ENCODE measurements at regions not wholly inside any gene's neighbourhood (a gene's known extent, or its start where the extent isn't known, plus 50 kb on each side); places are given as distances from the start of the nearest gene placed in this dataset.

GRCh38 chr2:220697011-220697410 lies 875.1 kb downstream of the EPHA4 start:
- in situ Hi-C loops (cut with HindIII; ENCODE audit: low sequenced_read_pairs): loop anchor here (25.0 kb wide), 1 partner anchor 960 kb away; no protein-coding TSS in a partner anchor
- H3K4me3 ChIP-seq (ENCODE audit: low read depth, low read length): no peak overlapping the region
- TF ChIP-seq CTCF (IDR thresholded peaks at IDR 0.05; ENCODE audit: low read depth, low read length, missing control alignments): no peak
- no peak for DNase-seq (ENCODE audit: low read depth)

GRCh38 chr2:220701115-220701514 lies 871.0 kb downstream of the EPHA4 start:
- no peak for DNase-seq (ENCODE audit: low read depth)
- in situ Hi-C loops (cut with HindIII; ENCODE audit: low sequenced_read_pairs): no loop called here

GRCh38 chr2:220703279-220703678 lies 868.8 kb downstream of the EPHA4 start:
- TF ChIP-seq CTCF (IDR thresholded peaks at IDR 0.05; ENCODE audit: low read depth, low read length, missing control alignments): no peak
- DNase-seq (ENCODE audit: low read depth): peak; percentile 24

More at GRCh38 chr2:220701115-220701514, 871.0 kb downstream of the EPHA4 start:
- H3K4me3 ChIP-seq (ENCODE audit: low read depth, low read length): no peak overlapping the region
- TF ChIP-seq CTCF (IDR thresholded peaks at IDR 0.05; ENCODE audit: low read depth, low read length, missing control alignments): no peak

GRCh38 chr2:220704081-220704480 lies 868.0 kb downstream of the EPHA4 start:
- DNase-seq (ENCODE audit: low read depth): no peak
- no peak for TF ChIP-seq CTCF (IDR thresholded peaks at IDR 0.05; ENCODE audit: low read depth, low read length, missing control alignments)
- no peak overlapping the region for H3K4me3 ChIP-seq (ENCODE audit: low read depth, low read length)
- in situ Hi-C loops (cut with HindIII; ENCODE audit: low sequenced_read_pairs): no loop called here

More at GRCh38 chr2:220703279-220703678, 868.8 kb downstream of the EPHA4 start:
- in situ Hi-C loops (cut with HindIII; ENCODE audit: low sequenced_read_pairs): no loop called here
- no peak overlapping the region for H3K4me3 ChIP-seq (ENCODE audit: low read depth, low read length)

- in situ Hi-C loops (cut with HindIII; ENCODE audit: low sequenced_read_pairs): no loop called here
- no peak for TF ChIP-seq CTCF (IDR thresholded peaks at IDR 0.05; ENCODE audit: low read depth, low read length, missing control alignments)
- DNase-seq (ENCODE audit: low read depth): no peak
- H3K4me3 ChIP-seq (ENCODE audit: low read depth, low read length): no peak overlapping the region
These were observed 867.3 kb downstream of the EPHA4 start for GRCh38 chr2:220704810-220705209.

- no peak overlapping the region for H3K4me3 ChIP-seq (ENCODE audit: low read depth, low read length)
- DNase-seq (ENCODE audit: low read depth): no peak
- TF ChIP-seq CTCF (IDR thresholded peaks at IDR 0.05; ENCODE audit: low read depth, low read length, missing control alignments): no peak
- in situ Hi-C loops (cut with HindIII; ENCODE audit: low sequenced_read_pairs): no loop called here
These were observed 866.4 kb downstream of the EPHA4 start for GRCh38 chr2:220705678-220706077.

- no peak for TF ChIP-seq CTCF (IDR thresholded peaks at IDR 0.05; ENCODE audit: low read depth, low read length, missing control alignments)
- no peak overlapping the region for H3K4me3 ChIP-seq (ENCODE audit: low read depth, low read length)
- no peak for DNase-seq (ENCODE audit: low read depth)
- in situ Hi-C loops (cut with HindIII; ENCODE audit: low sequenced_read_pairs): no loop called here
These were observed 864.8 kb downstream of the EPHA4 start for GRCh38 chr2:220707261-220707660.

All from astrocyte of the cerebellum (primary cell).